ENCODE measurements at regions not wholly inside any gene's neighbourhood (a gene's known extent, or its start where the extent isn't known, plus 50 kb on each side); places are given as distances from the start of the nearest gene placed in this dataset.

DNA sequence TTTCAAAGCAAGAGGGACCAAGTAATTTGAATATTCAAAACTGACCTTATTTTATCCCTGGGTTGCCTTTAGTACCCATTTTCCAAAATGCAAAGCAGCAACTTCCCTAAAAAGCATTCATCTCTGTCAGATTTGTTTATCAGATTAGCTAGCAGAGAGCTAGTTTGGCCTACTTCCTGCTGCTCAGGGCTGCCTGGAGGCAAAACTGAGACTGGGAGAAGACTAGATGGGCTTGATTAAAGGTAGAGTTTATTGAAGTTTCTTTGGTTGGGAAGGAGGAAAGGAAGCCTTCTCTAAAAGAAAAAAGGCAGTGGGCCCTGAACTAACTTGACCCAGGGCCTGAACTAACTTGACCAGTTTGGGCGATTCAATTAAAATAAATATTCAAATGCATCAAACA is 426.1 kb upstream of the FAM98A start:
- no peak overlapping the region for H3K27ac Mint-ChIP-seq
- H3K4me3 Mint-ChIP-seq, result no peak overlapping the region
- H3K4me1 Mint-ChIP-seq (ENCODE audit: low read depth), result no peaks in the 10 kb centered on the region
- H3K27me3 Mint-ChIP-seq, result no peaks in the 10 kb centered on the region
- no peaks in the 10 kb centered on the region for H3K9me3 Mint-ChIP-seq
- intact Hi-C loops (cut with micrococcal nuclease), result no loop called here
- no peaks in the 10 kb centered on the region for H3K36me3 Mint-ChIP-seq (ENCODE audit: low read depth)

DNA sequence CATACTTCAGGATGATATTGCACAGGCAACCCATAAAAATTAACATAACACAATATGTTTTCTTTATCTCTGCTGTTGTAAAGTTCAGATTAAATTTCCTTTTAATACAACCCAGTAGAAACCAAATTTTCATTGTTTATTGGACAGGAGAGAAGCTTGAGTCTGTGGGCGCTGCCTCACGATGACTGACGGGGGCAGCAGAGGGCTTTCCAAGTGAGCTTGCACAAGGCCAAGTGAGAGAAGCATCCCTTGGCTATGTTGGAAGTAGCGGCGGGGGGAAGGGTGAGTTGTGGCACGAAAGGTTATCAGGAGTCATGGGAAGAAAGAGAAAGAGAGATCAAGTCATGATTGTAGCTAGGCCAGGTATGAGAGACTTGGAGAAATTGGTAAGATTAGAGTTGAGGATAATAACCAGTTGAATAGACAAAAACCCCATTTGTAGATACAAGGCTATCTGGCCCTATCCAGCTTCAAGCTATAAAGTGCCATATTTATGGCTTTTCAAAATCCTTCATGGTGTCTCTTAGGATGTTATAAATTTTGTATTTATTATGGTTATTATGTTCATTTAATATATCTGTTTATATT is 413.7 kb upstream of the FAM98A start:
- Mint-ChIP-seq H3K27me3 (no peaks in the 10 kb centered on the region), H3K36me3 (ENCODE audit: low read depth) (no peaks in the 10 kb centered on the region), H3K9me3 (no peaks in the 10 kb centered on the region), H3K4me1 (ENCODE audit: low read depth) (no peaks in the 10 kb centered on the region), H3K4me3 (no peak overlapping the region), H3K27ac (no peak overlapping the region)
- intact Hi-C loops (cut with micrococcal nuclease), result no loop called here

DNA sequence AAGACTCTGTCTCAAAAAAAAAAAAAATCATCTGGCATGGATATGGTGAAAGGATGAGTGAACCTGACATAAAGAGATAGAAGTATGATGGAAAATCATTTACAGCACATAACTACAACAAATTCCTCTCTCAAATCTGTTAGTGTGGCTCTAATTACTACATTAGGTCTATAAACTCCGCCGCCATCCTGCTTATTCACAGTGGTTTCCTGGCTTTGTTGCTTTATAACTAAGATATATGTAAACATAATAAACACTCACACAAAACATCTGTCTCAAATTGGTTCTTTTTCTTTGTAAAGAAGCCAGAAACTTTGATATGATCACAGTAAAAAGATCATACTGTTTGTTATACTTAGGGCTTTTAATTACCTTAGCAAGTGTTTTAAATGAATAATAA is 412.6 kb upstream of the FAM98A start:
- Mint-ChIP-seq H3K27me3 (no peaks in the 10 kb centered on the region), H3K36me3 (ENCODE audit: low read depth) (no peaks in the 10 kb centered on the region), H3K4me3 (no peak overlapping the region), H3K27ac (no peak overlapping the region), H3K9me3 (no peaks in the 10 kb centered on the region), H3K4me1 (ENCODE audit: low read depth) (no peaks in the 10 kb centered on the region)
- intact Hi-C loops (cut with micrococcal nuclease), result no loop called here

DNA sequence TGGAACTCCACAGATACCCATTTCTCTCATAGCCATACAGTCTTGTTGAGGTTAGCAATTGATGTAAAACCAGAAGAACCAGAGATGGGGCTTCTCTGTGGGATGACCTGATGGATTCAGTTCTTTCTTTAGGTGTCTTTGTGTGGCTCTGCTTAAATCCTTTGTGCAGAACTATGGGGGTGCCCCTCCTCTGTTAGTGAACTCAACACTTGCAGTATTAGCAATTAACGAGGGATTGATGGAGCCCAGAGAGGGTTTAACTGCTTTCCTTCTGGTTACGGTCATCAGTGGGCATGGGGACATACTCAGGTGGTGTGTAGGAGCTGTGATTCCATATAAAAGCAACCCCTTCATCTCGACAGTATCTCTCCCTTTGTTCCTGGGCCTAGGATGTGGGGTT is 406.8 kb upstream of the FAM98A start:
- no peak overlapping the region for H3K4me3 Mint-ChIP-seq
- intact Hi-C loops (cut with micrococcal nuclease), result no loop called here
- H3K9me3 Mint-ChIP-seq, result no peaks in the 10 kb centered on the region
- no peaks in the 10 kb centered on the region for H3K27me3 Mint-ChIP-seq
- no peaks in the 10 kb centered on the region for H3K36me3 Mint-ChIP-seq (ENCODE audit: low read depth)
- no peaks in the 10 kb centered on the region for H3K4me1 Mint-ChIP-seq (ENCODE audit: low read depth)
- no peak overlapping the region for H3K27ac Mint-ChIP-seq

DNA sequence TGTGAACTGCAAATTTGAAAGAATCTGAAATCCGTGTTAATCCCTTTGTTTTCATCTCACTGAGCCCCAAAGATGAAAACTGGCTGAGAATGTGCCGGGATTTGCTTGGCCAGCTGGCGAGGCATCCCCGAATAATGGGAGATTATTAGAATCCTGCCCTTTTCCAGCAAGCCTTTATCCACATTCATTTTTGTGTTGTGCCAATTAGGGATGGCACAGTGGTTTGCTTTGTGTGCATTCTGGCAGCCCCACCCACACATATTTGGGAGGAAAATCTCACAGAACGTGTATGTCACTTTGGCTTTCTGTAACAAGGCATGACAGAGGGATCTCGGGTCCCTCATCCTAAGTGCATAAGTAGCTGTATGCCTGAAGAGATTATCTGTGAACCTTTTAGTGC is 405.8 kb upstream of the FAM98A start:
- Mint-ChIP-seq H3K36me3 (ENCODE audit: low read depth) (no peaks in the 10 kb centered on the region), H3K4me1 (ENCODE audit: low read depth) (no peaks in the 10 kb centered on the region), H3K27me3 (no peaks in the 10 kb centered on the region), H3K9me3 (no peaks in the 10 kb centered on the region), H3K27ac (no peak overlapping the region), H3K4me3 (no peak overlapping the region)
- intact Hi-C loops (cut with micrococcal nuclease), result no loop called here

DNA sequence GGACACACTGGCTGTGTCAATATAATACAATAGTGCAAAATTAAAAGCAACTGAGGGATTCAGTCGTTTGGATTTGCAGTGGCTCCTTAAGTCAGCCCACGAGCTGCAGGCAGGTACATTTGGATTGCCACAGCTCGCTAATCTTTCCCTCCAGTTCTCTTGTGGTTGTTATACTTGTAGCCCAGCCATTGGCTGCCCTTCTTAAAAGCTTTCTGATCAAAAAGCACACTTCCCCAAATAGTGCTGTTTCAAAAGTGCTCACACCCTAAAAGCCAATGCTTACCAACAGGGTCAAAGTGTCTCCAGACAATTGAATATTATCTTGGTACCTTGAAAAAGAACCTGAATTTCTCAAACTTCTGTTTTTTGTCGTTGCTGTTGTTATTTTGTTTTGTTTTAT is 404.7 kb upstream of the FAM98A start:
- Mint-ChIP-seq H3K9me3 (no peaks in the 10 kb centered on the region), H3K4me3 (no peak overlapping the region), H3K27me3 (no peaks in the 10 kb centered on the region), H3K27ac (no peak overlapping the region), H3K36me3 (ENCODE audit: low read depth) (no peaks in the 10 kb centered on the region), H3K4me1 (ENCODE audit: low read depth) (no peaks in the 10 kb centered on the region)
- intact Hi-C loops (cut with micrococcal nuclease), result no loop called here

DNA sequence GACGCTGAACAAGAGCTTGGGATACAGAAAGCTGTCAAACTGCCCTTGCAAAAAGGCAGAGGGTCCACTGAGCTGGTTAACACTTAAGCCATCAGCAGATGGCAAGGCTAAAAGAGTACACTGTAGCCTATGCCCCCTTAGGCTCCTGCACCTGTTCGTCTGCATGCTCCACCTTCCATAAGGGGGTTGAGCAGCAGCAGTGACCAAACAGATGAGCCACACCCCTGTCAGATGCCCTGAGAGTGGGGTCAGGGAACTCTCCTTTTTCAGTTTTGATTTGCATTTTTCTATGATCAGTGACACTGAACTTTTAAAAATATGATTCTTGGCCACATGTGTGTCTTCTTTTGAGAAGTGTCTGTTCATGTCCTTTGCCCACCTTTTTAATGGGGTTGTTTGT is 402.5 kb upstream of the FAM98A start:
- H3K9me3 Mint-ChIP-seq, result peaks cover 18% of the 10 kb centered on the region
- intact Hi-C loops (cut with micrococcal nuclease), result no loop called here
- no peak overlapping the region for H3K27ac Mint-ChIP-seq
- H3K4me1 Mint-ChIP-seq (ENCODE audit: low read depth), result no peaks in the 10 kb centered on the region
- H3K27me3 Mint-ChIP-seq, result no peaks in the 10 kb centered on the region
- no peaks in the 10 kb centered on the region for H3K36me3 Mint-ChIP-seq (ENCODE audit: low read depth)
- no peak overlapping the region for H3K4me3 Mint-ChIP-seq

DNA sequence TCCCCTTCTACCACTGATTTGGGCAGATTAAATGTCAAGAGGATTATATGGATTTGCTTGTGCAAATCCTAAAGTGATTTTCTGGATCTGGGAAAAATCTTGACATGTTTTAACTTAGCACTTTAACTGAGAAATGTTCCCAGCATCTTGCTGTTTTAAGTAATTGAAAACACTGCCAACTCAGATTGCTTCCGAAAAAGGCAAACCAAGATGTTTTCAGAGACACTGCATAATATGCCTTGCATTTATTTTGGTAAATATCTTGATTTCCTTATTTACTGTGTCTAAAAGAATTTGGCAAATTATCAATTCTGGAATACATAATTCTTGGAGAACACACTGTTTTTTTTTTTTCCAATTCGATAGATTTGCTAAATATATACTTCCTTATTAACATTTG is 385.0 kb upstream of the FAM98A start:
- H3K36me3 Mint-ChIP-seq (ENCODE audit: low read depth), result no peaks in the 10 kb centered on the region

DNA sequence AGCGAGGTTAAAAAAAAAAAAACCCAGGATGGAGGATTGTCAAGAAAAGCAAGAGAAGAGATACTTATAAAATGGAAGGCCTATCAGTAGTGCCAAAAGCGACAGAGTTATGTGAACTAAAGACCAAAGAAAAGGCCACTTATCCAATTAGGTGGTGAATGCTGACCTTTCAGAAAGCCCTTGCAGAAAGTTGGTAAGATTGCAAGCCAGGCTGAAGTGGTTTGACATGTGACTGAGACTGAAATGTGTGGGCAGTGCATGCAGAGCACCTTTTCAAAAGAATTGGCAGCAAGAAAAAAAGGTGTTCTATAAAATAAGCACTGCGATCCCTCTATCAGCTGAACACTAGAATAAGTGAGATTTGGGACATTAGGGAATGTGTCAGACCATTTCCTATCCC is 379.4 kb upstream of the FAM98A start:
- H3K4me3 Mint-ChIP-seq, result no peak overlapping the region
- no peaks in the 10 kb centered on the region for H3K27me3 Mint-ChIP-seq
- H3K4me1 Mint-ChIP-seq (ENCODE audit: low read depth), result no peaks in the 10 kb centered on the region
- no peak overlapping the region for H3K27ac Mint-ChIP-seq
- peaks cover 36% of the 10 kb centered on the region for H3K9me3 Mint-ChIP-seq
- no peaks in the 10 kb centered on the region for H3K36me3 Mint-ChIP-seq (ENCODE audit: low read depth)
- intact Hi-C loops (cut with micrococcal nuclease), result no loop called here

More for the DNA sequence above, 385.0 kb upstream of the FAM98A start:
- Mint-ChIP-seq H3K27ac (no peak overlapping the region), H3K4me3 (no peak overlapping the region), H3K4me1 (ENCODE audit: low read depth) (no peaks in the 10 kb centered on the region), H3K9me3 (peaks cover 31% of the 10 kb centered on the region), H3K27me3 (no peaks in the 10 kb centered on the region)
- intact Hi-C loops (cut with micrococcal nuclease), result no loop called here

DNA sequence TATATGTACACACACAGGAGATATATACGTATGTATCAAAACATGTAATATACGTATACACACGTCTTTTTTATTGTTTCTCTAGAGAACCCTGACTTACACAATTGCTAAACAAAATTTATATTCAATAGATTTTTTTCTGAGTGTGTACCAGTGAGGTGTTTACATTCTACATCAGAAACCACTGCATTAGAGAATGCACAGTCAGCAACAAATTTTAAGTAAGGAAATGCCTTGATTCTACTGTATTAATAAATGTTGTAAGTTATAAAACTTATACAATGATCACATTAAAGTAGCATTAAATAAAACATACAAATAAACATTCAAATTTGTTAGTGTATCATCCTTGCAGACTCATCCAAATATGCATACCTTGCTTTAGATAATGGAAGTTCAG is 376.4 kb upstream of the FAM98A start:
- H3K27me3 Mint-ChIP-seq, result no peaks in the 10 kb centered on the region
- H3K27ac Mint-ChIP-seq, result no peak overlapping the region
- H3K4me3 Mint-ChIP-seq, result no peak overlapping the region
- H3K4me1 Mint-ChIP-seq (ENCODE audit: low read depth), result no peaks in the 10 kb centered on the region
- H3K9me3 Mint-ChIP-seq, result peaks cover 24% of the 10 kb centered on the region
- H3K36me3 Mint-ChIP-seq (ENCODE audit: low read depth), result no peaks in the 10 kb centered on the region
- intact Hi-C loops (cut with micrococcal nuclease), result no loop called here

DNA sequence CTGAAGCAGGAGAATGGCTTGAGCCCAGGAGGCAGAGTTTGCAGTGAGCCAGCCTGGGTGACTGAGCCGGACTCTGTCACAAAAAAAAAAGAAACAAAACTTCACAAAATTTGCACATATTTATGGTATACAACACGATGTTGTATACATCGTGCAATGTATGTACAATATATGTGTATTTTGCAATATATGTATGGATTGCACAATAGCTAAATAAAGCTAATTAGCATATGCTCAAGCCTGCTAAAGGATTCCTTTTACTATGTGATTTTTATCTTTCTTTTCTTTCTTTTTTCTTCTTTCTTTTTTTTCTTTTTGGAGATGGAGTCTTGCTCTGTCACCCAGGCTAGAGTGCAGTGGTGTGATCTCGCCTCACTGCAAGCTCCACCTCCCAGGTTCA is 368.0 kb upstream of the FAM98A start:
- Mint-ChIP-seq H3K27ac (no peak overlapping the region), H3K4me3 (no peak overlapping the region), H3K4me1 (ENCODE audit: low read depth) (no peaks in the 10 kb centered on the region), H3K9me3 (peaks cover 5% of the 10 kb centered on the region), H3K36me3 (ENCODE audit: low read depth) (no peaks in the 10 kb centered on the region), H3K27me3 (no peaks in the 10 kb centered on the region)
- intact Hi-C loops (cut with micrococcal nuclease), result no loop called here

DNA sequence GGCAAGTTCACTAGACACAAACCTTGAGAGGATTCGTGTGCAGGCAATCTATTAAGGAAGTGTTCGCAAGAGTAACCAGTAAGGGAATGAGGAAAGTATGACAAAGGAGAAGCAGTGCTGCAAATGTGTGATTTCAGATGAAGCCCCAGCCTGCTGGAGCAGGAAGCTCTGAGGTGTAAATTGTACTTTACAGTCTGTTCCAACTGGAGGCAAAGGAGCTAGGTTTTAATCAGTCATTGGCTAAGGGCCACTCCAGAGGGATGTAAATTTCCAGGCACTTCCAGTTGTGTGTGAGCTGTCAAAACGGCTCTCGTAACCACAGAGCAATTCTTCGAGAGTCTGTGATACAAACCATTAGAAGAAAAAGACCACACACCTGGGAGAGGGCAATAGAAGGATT is 359.5 kb upstream of the FAM98A start:
- intact Hi-C loops (cut with micrococcal nuclease), result no loop called here
- no peak overlapping the region for H3K4me3 Mint-ChIP-seq
- H3K27me3 Mint-ChIP-seq, result no peaks in the 10 kb centered on the region
- no peaks in the 10 kb centered on the region for H3K36me3 Mint-ChIP-seq (ENCODE audit: low read depth)
- no peaks in the 10 kb centered on the region for H3K9me3 Mint-ChIP-seq
- H3K4me1 Mint-ChIP-seq (ENCODE audit: low read depth), result no peaks in the 10 kb centered on the region
- no peak overlapping the region for H3K27ac Mint-ChIP-seq

DNA sequence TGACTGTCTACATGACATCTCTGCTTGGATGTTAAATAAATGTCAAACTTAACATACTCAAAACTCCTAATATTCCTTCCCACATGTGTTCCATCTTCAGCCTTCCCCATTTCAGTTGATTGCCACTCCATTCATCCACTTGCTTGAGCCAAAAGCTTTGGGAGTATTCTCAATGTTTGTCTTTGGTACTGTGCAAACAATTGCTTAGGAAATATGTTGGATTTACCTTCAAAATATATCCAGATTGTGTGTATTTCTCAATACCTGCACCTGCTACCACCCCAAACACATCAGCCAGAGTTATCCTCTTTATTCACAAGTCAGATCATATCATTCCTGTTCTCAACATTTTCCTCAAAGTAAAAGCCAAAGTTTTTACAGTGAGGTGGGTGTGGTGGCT is 350.3 kb upstream of the FAM98A start:
- H3K9me3 Mint-ChIP-seq, result no peaks in the 10 kb centered on the region
- intact Hi-C loops (cut with micrococcal nuclease), result no loop called here
- no peaks in the 10 kb centered on the region for H3K4me1 Mint-ChIP-seq (ENCODE audit: low read depth)
- no peaks in the 10 kb centered on the region for H3K36me3 Mint-ChIP-seq (ENCODE audit: low read depth)
- no peak overlapping the region for H3K4me3 Mint-ChIP-seq
- H3K27me3 Mint-ChIP-seq, result no peaks in the 10 kb centered on the region
- no peak overlapping the region for H3K27ac Mint-ChIP-seq

DNA sequence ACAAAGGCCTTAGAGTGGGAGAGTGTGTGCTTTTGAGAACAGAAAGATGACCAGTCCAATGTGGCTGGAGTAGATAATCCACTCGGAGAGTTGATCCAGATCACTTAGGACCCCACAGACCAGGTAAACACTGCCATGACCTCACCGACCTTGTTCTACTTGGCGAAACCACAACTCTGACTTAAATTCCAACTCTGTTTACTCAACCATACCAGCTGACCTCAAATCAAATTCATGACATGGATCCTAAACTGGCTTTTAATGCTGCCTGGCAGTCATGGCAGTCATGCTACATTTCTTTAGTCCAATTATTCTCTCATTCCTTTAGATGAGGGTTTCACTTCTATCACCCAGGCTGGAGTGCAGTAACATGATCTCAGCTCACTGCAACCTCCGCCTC is 347.1 kb upstream of the FAM98A start:
- H3K9me3 Mint-ChIP-seq, result no peaks in the 10 kb centered on the region
- no peaks in the 10 kb centered on the region for H3K27me3 Mint-ChIP-seq
- H3K4me3 Mint-ChIP-seq, result no peak overlapping the region
- no peak overlapping the region for H3K27ac Mint-ChIP-seq
- intact Hi-C loops (cut with micrococcal nuclease), result no loop called here
- H3K36me3 Mint-ChIP-seq (ENCODE audit: low read depth), result no peaks in the 10 kb centered on the region
- no peaks in the 10 kb centered on the region for H3K4me1 Mint-ChIP-seq (ENCODE audit: low read depth)

DNA sequence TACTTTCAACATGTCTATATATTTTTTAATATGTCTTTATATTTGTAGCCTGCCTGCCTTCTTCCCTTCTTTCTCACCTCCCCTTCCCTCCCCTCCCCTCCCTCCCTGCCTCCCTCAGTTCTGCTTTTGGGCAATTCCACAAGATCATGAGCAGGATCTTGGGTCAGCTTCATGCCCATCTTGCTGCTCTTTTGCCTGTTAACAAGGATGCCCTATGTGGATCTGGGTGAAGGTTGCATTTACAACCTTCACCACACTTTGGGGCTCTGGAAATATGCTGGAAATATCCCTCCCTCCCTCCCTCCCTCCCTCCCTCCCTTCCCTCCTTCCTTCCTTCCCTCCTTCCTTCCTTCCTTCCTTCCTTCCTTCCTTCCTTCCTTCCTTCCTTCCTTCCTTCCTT is 334.1 kb upstream of the FAM98A start:
- H3K36me3 Mint-ChIP-seq (ENCODE audit: low read depth), result no peaks in the 10 kb centered on the region
- H3K27me3 Mint-ChIP-seq, result no peaks in the 10 kb centered on the region
- no peak overlapping the region for H3K27ac Mint-ChIP-seq
- H3K4me3 Mint-ChIP-seq, result no peak overlapping the region
- no peaks in the 10 kb centered on the region for H3K4me1 Mint-ChIP-seq (ENCODE audit: low read depth)
- intact Hi-C loops (cut with micrococcal nuclease), result no loop called here
- no peaks in the 10 kb centered on the region for H3K9me3 Mint-ChIP-seq

All from dendritic cell treated with granulocyte-macrophage colony-stimulating factor and Interleukin-4, amounts not matched to agents 40 ng/mL and 50 ng/mL, for 4 days (primary cell).